ENCODE measurements at regions not wholly inside any gene's neighbourhood (a gene's known extent, or its start where the extent isn't known, plus 50 kb on each side); places are given as distances from the start of the nearest gene placed in this dataset.

- no peak for FAIRE-seq
- TF ChIP-seq POLR2A (IDR thresholded peaks at IDR 0.05; ENCODE audit: low read depth, low read length) = no peak
- DNase-seq (ENCODE audit: insufficient read length, low spot score) = no peak
Measured at GRCh38 chr14:85085981-85086380, 444.0 kb upstream of the FLRT2 start.

- FAIRE-seq (peak; percentile 58), DNase-seq (ENCODE audit: insufficient read length, low spot score) (no peak)
- TF ChIP-seq POLR2A (IDR thresholded peaks at IDR 0.05; ENCODE audit: low read depth, low read length) = no peak
Measured at GRCh38 chr14:85087201-85087600, 442.7 kb upstream of the FLRT2 start.

DNA sequence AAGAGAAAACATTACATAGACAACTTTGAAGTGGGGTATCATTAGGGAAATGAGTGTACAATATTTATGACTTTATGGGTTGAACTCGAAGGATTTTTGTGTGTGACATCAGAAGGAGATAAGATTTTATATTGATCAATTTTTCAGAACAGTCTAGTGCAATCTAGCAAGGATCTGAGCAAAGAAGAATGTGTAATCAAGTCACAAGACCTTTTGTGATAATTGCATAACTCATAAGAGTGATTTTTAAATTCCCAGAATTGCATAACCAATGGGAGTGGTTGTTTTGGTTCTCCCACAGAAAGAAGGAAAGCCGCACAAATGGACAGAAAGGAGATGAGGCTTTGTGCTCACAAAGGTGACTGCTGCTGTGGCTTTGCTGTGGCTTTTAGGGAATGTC, 441.8 kb upstream of the FLRT2 start:
- FAIRE-seq = no peak
- DNase-seq (ENCODE audit: insufficient read length, low spot score) = no peak
- no peak for TF ChIP-seq POLR2A (IDR thresholded peaks at IDR 0.05; ENCODE audit: low read depth, low read length)

DNA sequence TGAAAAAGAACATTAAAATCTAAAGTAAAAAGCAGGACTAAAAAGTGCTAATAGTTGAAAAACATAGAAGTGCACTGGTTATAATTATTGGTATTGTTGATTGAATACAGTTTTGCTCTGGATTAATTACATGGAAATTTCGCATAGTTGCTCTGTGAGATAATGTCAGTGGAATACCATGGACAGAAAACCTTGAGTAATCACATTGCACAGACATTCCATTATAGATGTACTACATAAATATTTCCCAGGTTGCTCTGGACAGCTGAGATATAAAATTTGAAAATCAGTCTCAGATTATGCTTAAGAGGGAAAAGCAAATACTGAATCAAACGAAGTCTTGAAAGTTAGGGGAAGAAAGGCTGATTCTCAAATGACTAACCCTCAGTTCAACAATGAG, 439.3 kb upstream of the FLRT2 start:
- no peak for TF ChIP-seq POLR2A (IDR thresholded peaks at IDR 0.05; ENCODE audit: low read depth, low read length)
- no peak for FAIRE-seq
- no peak for DNase-seq (ENCODE audit: insufficient read length, low spot score)

DNA sequence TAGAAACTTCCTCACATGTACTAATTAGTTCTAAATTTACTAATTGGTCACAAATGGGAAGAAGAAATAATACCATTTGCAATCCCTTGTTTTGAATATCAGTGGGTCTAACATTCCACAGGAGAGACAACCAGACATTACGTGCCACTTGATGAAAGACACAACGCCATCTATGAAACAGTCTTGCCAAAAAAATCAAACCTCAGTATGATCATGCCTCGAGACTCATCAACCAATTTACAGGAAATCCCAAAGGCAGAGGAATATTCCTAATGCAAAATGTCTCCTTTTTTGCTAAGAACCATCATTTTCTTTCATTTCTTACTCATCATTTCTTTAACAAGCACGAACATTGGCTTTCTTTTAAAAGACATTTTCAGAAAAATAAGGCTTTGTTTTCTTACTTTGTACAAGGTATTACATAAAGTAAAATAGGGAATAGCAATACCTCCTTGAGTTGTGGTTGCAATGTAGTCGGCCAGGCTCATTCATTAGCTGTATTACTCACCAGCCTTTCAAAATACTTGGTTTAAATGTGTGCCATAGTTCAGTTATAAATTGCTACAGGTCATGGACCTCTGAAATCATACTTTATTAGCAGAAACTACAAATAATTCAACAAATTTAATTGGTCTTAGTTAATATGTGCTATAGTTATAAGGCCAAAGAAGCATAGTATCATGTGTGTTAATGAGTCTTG, 436.2 kb upstream of the FLRT2 start:
- no peak for DNase-seq (ENCODE audit: insufficient read length, low spot score)
- no peak for FAIRE-seq
- no peak for TF ChIP-seq POLR2A (IDR thresholded peaks at IDR 0.05; ENCODE audit: low read depth, low read length)

DNA sequence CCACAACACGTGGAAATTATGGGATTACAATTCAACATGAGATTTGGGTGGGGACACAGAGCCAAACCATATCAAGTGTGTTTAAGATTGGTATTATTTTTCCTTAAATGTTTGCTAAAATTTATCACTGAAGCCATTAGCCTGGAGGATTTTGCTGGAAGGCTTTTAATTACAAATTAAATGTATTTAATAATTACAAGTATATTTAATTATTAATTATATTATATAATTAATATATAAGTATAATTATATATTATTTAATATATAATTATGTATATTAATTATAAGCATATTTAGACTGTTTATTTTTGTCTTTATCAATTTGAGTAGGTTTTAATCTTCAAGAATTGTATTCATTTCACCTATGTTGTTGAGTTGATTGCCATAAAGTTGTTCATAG, 427.4 kb upstream of the FLRT2 start:
- DNase-seq (ENCODE audit: insufficient read length, low spot score) (no peak), FAIRE-seq (no peak)
- TF ChIP-seq POLR2A (IDR thresholded peaks at IDR 0.05; ENCODE audit: low read depth, low read length) = no peak

DNA sequence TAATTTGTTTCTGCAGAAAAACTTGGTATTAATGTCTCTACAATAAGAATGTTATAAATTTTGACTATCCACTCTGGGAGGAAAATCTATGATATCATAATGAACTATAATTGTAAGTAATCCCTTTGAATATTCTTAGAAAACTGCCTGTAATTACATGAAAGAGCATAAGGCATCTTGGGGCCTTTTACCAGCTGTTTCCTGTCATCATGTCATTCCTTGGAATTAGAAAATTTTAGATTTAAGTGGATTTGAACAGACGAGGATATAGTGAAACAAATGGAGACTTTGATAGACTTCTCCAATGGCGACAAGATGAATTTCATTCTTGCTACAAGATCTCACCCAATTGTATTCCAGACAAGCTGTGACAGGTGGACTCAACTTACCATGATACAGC, 423.4 kb upstream of the FLRT2 start:
- DNase-seq (ENCODE audit: insufficient read length, low spot score) (no peak), FAIRE-seq (no peak)
- no peak for TF ChIP-seq POLR2A (IDR thresholded peaks at IDR 0.05; ENCODE audit: low read depth, low read length)

DNA sequence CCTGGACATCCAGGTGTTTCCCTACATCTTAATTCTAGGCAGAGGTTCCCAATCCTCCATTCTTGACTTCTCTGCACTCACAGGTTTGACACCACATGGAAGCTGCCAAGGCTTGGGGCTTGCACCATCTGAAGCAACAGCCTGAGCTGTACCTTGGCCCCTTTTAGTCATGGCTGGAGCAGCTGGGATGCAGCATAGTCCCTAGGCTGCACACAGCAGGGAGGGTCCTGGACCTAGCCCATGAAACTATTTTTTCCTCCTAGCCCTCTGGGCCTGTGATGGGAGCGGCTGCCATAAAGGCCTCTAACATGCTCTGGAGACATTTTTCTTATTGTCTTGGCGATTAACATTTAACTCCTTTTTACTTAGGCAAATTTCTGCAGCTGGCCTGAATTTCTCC, 417.2 kb upstream of the FLRT2 start:
- no peak for TF ChIP-seq POLR2A (IDR thresholded peaks at IDR 0.05; ENCODE audit: low read depth, low read length)
- FAIRE-seq (no peak), DNase-seq (ENCODE audit: insufficient read length, low spot score) (no peak)

DNA sequence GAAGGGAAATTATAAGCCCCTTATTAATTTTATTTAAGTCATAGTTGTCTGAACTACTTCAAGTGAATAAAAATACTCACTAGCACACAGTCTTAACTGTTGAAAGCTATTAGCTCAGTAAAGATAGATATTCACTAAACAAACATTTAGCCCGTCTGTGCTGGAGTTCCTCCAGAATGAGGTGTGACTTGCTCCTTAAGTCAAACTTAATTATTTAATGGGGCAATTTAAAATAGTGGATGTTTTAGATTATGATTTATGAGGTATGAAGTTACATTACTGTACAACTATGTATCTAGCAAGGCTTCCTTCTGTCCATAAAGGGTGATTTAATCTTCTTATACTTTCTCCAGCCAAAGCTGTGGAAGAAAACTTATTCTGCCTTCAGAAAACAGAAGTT, 414.0 kb upstream of the FLRT2 start:
- FAIRE-seq (no peak), DNase-seq (ENCODE audit: insufficient read length, low spot score) (no peak)
- no peak for TF ChIP-seq POLR2A (IDR thresholded peaks at IDR 0.05; ENCODE audit: low read depth, low read length)

DNA sequence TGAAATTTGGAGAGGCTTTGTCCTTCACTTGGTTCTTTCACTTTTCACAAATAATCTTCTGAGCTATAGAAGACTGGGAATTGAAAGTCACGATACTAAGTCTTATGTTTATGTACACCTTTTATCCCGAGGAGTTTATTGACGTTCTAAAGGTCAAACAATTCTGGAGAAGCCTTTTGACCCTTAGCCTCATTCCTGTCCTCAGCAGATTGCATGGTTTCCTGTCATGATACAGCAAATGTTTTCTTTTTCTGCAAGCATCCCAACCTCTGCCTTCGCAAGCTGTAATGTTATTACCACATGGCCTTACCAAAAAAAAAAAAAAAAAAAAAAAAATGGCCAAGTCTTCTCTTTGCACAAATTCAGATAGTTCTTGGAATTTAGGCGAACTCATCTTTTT, 411.7 kb upstream of the FLRT2 start:
- no peak for FAIRE-seq

DNA sequence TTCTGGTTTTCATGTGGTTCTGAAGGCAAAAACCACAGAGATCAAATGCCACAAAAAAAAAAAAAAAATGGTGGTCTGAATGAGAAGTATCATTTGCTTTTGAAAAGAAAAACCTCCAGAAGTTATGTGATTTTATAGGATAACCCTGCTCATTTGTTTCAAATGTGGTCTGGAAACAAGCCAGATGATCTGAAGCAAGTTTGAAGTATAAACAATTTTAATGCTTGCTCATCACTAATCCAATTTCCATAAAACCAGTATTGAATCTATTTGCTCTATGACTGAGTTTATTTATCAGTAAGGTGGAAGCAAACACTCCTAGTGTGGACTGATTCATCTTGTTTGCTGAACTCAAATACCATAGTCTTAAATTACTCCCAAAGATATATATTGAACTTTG, 407.3 kb upstream of the FLRT2 start:
- no peak for TF ChIP-seq POLR2A (IDR thresholded peaks at IDR 0.05; ENCODE audit: low read depth, low read length)
- FAIRE-seq (no peak), DNase-seq (ENCODE audit: insufficient read length, low spot score) (no peak)

More for the DNA sequence above, 411.7 kb upstream of the FLRT2 start:
- no peak for DNase-seq (ENCODE audit: insufficient read length, low spot score)
- no peak for TF ChIP-seq POLR2A (IDR thresholded peaks at IDR 0.05; ENCODE audit: low read depth, low read length)

DNA sequence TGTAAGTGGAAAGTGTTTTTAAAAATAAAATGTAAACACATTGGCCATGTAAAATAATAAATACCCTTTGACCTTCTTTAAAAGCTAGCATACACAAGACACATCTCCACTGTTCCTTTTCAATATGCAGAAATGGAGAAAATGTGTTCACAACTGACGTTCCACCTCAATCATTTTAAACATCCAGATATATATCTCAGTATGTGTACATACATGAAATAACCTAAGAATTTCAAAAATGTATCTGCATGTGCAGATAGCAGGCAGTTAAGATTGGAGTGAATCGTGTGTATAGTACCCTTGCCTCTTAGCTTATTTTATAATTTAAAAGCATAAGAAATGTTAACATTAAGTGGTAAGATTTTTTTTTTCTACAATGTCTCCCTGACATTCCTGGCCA, 406.2 kb upstream of the FLRT2 start:
- FAIRE-seq (no peak), DNase-seq (ENCODE audit: insufficient read length, low spot score) (no peak)
- TF ChIP-seq POLR2A (IDR thresholded peaks at IDR 0.05; ENCODE audit: low read depth, low read length) = no peak

GRCh38 chr14:85124631-85125290, 405.2 kb upstream of the FLRT2 start:
- DNase-seq (ENCODE audit: insufficient read length, low spot score) = no peak
- TF ChIP-seq POLR2A (IDR thresholded peaks at IDR 0.05; ENCODE audit: low read depth, low read length) = no peak
- FAIRE-seq = no peak

- FAIRE-seq = no peak
- TF ChIP-seq POLR2A (IDR thresholded peaks at IDR 0.05; ENCODE audit: low read depth, low read length) = no peak
- DNase-seq (ENCODE audit: insufficient read length, low spot score) = no peak
Measured at GRCh38 chr14:85125291-85125670, 404.7 kb upstream of the FLRT2 start.

DNA sequence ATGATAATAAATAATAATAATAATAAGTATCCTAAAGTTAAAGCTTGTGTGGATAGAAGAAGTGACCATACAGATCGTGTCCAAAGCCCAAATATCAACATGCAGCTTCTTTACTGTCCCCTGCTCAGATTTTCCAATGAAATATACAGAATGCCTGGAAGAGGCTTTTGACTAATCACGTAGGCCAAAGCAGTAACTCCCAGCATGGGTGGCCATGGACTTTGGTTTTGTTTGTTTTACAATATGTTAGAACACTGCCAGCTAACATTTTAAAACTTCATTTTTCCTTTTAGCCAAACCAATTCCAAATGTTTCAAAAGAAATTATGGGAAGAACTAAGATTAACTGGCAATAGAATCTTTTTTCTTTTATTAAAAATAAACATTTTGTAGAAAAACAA, 400.0 kb upstream of the FLRT2 start:
- no peak for TF ChIP-seq POLR2A (IDR thresholded peaks at IDR 0.05; ENCODE audit: low read depth, low read length)
- DNase-seq (ENCODE audit: insufficient read length, low spot score) = no peak

More for the DNA sequence above, 400.0 kb upstream of the FLRT2 start:
- no peak for FAIRE-seq

Measured in H54 (cell line).